ENCODE measurements at regions not wholly inside any gene's neighbourhood (a gene's known extent, or its start where the extent isn't known, plus 50 kb on each side); places are given as distances from the start of the nearest gene placed in this dataset.

GRCh38 chr7:79714081-79714480 is 260.6 kb upstream of the MAGI2 start:
- H3K27ac ChIP-seq: no peak overlapping the region
- TF ChIP-seq, protein P1, sequence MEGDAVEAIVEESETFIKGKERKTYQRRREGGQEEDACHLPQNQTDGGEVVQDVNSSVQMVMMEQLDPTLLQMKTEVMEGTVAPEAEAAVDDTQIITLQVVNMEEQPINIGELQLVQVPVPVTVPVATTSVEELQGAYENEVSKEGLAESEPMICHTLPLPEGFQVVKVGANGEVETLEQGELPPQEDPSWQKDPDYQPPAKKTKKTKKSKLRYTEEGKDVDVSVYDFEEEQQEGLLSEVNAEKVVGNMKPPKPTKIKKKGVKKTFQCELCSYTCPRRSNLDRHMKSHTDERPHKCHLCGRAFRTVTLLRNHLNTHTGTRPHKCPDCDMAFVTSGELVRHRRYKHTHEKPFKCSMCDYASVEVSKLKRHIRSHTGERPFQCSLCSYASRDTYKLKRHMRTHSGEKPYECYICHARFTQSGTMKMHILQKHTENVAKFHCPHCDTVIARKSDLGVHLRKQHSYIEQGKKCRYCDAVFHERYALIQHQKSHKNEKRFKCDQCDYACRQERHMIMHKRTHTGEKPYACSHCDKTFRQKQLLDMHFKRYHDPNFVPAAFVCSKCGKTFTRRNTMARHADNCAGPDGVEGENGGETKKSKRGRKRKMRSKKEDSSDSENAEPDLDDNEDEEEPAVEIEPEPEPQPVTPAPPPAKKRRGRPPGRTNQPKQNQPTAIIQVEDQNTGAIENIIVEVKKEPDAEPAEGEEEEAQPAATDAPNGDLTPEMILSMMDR (IDR thresholded peaks at IDR 0.05): no peak
- TF ChIP-seq ZFX (IDR thresholded peaks at IDR 0.05; ENCODE audit: borderline replicate concordance): no peak

- H3K27ac ChIP-seq: no peak overlapping the region
- TF ChIP-seq, protein P1 (IDR thresholded peaks at IDR 0.05): no peak
- TF ChIP-seq ZFX (IDR thresholded peaks at IDR 0.05; ENCODE audit: borderline replicate concordance): no peak
Measured at GRCh38 chr7:79713276-79713675, 259.8 kb upstream of the MAGI2 start.

- no peak overlapping the region for H3K27ac ChIP-seq
- no peak for TF ChIP-seq ZFX (IDR thresholded peaks at IDR 0.05; ENCODE audit: borderline replicate concordance)
- TF ChIP-seq, protein P1 (IDR thresholded peaks at IDR 0.05): no peak
Measured at GRCh38 chr7:79711660-79712059, 258.2 kb upstream of the MAGI2 start.

DNA sequence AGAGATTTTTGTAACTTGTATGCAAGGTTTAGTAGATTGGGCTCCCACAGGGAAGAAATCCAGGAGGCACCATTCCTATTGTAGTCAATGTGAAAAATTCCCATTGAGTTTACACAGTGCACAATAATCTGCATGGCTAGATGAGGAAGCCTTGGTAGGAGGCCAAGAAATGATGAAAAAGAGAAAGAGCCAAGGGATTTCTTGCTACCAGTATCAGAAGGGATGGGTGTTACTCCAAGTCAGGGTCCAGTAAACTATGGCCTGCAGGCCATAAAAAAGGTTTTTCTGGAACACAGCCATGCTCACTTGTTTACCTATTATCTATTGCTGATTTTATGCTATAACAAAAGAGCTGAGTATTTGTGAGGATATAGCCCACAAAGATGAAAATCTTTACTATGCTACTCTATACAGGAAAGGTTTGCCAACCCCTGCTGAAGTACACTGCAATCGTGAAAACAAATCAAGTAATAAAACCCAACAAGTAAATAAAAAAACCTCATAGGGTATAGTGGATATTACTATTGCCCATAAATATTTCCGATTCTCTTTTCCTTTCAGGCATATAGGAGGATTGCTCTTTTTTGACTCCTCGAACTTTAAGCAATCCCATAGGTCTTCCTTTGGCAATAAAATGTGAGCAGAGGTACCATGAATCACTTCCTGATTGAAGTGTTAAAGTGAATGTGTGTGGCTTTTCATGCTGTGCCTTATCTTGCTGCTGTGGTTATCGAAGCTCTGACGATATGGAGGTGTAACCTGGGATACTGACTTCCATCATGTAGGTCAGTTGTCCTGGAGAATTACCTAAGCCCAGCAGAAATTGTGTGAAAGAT is 256.3 kb upstream of the MAGI2 start:
- no peak for TF ChIP-seq ZFX (IDR thresholded peaks at IDR 0.05; ENCODE audit: borderline replicate concordance)
- TF ChIP-seq, protein P1 (IDR thresholded peaks at IDR 0.05): no peak
- peak overlapping the region; percentile 14; the same call in 1 of the 2 replicates for H3K27ac ChIP-seq

GRCh38 chr7:79702116-79702515 is 248.6 kb upstream of the MAGI2 start:
- no peak overlapping the region for H3K27ac ChIP-seq
- no peak for TF ChIP-seq ZFX (IDR thresholded peaks at IDR 0.05; ENCODE audit: borderline replicate concordance)
- TF ChIP-seq, protein P1 (IDR thresholded peaks at IDR 0.05): no peak

- TF ChIP-seq, protein P1 (IDR thresholded peaks at IDR 0.05): no peak
- no peak for TF ChIP-seq ZFX (IDR thresholded peaks at IDR 0.05; ENCODE audit: borderline replicate concordance)
- H3K27ac ChIP-seq: no peak overlapping the region
Measured at GRCh38 chr7:79692015-79692414, 238.5 kb upstream of the MAGI2 start.

DNA sequence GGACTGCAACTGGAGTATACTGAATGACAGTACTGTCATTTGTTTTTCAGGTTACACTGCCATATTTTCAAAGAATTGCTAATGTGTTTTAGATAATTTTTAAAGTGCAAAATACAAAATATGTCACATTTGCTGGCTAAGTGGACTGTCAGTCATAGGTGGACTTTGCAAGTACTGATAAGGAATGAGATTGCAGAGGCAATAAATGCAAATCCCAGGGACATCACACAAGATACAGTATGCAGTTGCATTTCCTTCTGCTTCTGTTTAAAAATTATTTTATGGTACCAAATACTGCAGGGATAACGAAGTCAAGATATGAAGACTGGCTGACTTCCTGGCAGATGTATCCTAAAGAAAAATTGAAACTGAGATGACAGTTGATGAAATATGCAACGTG is 237.6 kb upstream of the MAGI2 start:
- TF ChIP-seq ZFX (IDR thresholded peaks at IDR 0.05; ENCODE audit: borderline replicate concordance): no peak
- TF ChIP-seq, protein P1 (IDR thresholded peaks at IDR 0.05): no peak
- no peak overlapping the region for H3K27ac ChIP-seq
